GM21619 (cell line): ENCODE measurements at regions not wholly inside any gene's neighbourhood (a gene's known extent, or its start where the extent isn't known, plus 50 kb on each side); places are given as distances from the start of the nearest gene placed in this dataset.
"Not testable (repeated sequence)": the region's sequence is repeated elsewhere in the genome, so short reads cannot be mapped to it uniquely, and the experiment has no call there.

Source experiments
- ATAC-seq: cut with Tn5 transposase; IDR thresholded peaks from one replicate; pipeline ENCODE4 v1.9.1; 2021; ENCODE audit not compliant: unreplicated experiment

- no peak for ATAC-seq
These were observed 373.4 kb downstream of the METTL4 start for GRCh38 chr18:2197946-2198345.

GRCh38 chr18:2199060-2199459, 372.2 kb downstream of the METTL4 start:
- ATAC-seq, result no peak

- ATAC-seq, result no peak
These were observed 370.2 kb downstream of the METTL4 start for GRCh38 chr18:2201036-2201600.

GRCh38 chr18:2204736-2205135, 366.6 kb downstream of the METTL4 start:
- ATAC-seq, result no peak

GRCh38 chr18:2207294-2207693, 364.0 kb downstream of the METTL4 start:
- ATAC-seq, result no peak

GRCh38 chr18:2212598-2213205, 358.6 kb downstream of the METTL4 start:
- ATAC-seq, result no peak

- no peak for ATAC-seq
These were observed 357.4 kb downstream of the METTL4 start for GRCh38 chr18:2213905-2214304.

GRCh38 chr18:2217356-2217755, 353.9 kb downstream of the METTL4 start:
- no peak for ATAC-seq

- no peak for ATAC-seq
These were observed 353.2 kb downstream of the METTL4 start for GRCh38 chr18:2218101-2218500.

GRCh38 chr18:2219706-2220105, 351.6 kb downstream of the METTL4 start:
- no peak for ATAC-seq

- ATAC-seq, result no peak
These were observed 348.8 kb downstream of the METTL4 start for GRCh38 chr18:2222270-2223185.

- ATAC-seq, result no peak
These were observed 347.9 kb downstream of the METTL4 start for GRCh38 chr18:2223449-2223848.

GRCh38 chr18:2223849-2224248, 347.5 kb downstream of the METTL4 start:
- no peak for ATAC-seq

- ATAC-seq, result no peak
These were observed 335.1 kb downstream of the METTL4 start for GRCh38 chr18:2236232-2236631.

GRCh38 chr18:2237706-2238105, 333.6 kb downstream of the METTL4 start:
- ATAC-seq, result no peak

- no peak for ATAC-seq
These were observed 331.0 kb downstream of the METTL4 start for GRCh38 chr18:2240311-2240705.

GRCh38 chr18:2244641-2245040, 326.7 kb downstream of the METTL4 start:
- ATAC-seq, result no peak

GRCh38 chr18:2247101-2247500, 324.2 kb downstream of the METTL4 start:
- ATAC-seq, result not testable (repeated sequence)

- no peak for ATAC-seq
These were observed 316.3 kb downstream of the METTL4 start for GRCh38 chr18:2254977-2255376.

GRCh38 chr18:2256577-2256976, 314.7 kb downstream of the METTL4 start:
- ATAC-seq, result no peak

- ATAC-seq, result no peak
These were observed 312.4 kb downstream of the METTL4 start for GRCh38 chr18:2258954-2259353.

- no peak for ATAC-seq
These were observed 307.9 kb downstream of the METTL4 start for GRCh38 chr18:2263303-2263890.
